Inflammatory macrophage (primary cell): ENCODE measurements at regions not wholly inside any gene's neighbourhood (a gene's known extent, or its start where the extent isn't known, plus 50 kb on each side); places are given as distances from the start of the nearest gene placed in this dataset.

ENCODE experiments used
- DNase-seq, 2 donors: peaks; one replicate each; pipeline ENCODE4 v3.0.0-alpha.2; 2020 to 2022

DNA sequence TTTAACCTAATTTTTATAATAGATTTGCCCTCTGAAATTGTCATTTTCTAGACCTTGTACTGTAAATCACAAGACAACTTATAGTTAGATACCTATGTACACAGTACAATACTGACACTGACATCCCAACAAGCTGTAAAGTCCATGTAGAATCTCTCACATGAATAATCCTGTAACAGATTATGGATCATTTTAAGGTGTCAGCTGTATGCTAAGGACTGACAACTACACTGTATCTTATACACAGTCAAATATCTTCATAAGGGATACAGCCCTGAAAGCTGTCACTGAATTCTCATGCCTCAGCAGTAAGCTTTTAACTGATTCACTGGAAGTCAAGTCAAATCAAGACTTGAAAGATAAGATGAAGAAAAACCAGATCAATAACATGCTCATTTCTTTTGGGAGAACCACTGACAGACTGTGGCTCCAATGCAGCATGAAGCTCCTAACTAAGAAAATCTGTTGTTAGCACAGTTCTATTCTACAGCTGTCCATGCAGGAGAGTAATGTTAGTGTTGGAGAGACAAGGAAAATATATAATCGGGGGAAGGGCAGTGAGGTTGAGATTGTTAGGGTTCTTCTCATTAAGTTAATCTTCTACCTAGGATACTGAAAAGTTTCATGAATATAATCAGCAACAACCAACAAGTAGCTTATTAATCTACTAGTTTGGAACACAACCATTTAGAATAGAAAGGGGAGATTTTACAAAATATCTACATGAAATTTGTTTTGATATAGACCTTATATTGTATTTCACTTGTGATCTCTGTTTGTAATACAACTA, 612.0 kb downstream of the PCDH18 start:
- DNase-seq, result no peak

DNA sequence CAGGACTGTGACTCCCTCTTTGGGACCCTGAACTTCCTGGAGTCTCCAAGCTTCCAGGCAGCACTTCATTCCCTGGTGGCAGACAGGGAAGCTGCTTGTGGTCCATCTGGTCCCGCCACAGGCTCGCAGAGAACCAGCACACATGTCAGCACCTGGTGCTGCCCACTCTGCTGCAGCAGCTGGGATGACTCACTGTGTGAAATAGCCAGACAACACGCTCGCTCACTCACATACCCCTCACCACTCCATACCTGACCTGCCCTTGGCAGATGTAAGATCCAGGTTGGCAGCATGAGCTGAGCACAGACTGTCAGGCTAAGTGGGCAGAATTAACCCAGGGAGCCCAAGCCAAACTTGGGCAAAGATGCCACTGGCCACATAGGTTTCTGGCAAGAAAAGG, 613.5 kb downstream of the PCDH18 start:
- DNase-seq, result no peak

DNA sequence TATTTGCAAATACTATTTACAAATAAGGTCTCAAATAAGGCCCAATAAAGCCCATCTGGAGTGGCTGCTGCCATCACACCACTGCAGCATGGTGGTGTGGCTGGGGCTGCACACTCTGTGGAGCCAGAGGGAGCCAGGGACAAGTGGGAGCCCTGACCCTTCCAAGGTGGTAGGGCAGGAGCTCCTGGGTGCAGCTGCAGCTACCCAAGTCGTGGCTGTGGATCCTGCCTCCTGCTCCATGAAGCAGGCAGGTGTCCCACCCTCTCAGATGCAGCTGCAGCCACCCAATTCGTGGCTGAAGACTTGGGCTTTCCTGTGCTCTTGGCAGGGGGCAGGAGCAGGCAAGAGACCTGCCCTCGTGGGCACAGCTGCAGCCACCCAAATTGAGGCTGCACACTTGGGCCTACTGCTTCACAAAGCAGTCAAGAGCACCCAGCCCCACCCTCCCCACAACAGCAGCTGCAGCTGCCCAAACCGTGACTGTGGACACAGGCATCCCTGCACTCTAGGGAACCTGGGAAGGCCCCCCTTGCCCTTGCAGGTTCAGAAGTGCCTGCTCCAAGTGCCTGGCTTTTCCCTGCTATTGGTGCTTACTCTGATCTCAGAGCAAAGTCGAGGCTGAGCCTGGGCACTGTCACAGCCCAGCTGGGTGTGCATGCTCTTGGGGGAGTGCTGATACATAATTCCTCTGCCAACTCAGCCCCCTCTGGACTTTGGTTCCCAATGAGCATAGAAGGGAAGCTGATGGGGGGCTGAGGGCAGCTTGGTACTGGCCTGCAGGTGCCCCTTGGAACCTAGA, 614.8 kb downstream of the PCDH18 start:
- no peak for DNase-seq

DNA sequence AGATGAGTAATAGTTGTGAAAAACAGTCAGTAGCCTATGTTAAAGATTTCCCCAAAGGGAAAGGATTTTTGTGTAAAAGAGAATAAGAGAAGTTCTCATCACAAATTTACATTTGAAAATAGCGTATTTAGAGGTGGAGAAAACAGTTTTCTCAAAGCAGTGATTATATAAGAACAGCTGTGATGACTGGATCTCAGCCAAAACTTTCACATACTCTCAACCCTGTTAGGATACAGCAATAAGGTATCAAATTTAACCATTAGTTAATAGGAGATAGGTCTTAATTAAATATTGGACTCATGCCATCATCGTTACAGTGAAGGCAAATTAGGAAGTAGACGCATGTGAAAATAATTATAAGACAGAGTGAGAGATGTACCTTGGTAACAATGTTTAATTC, 622.7 kb downstream of the PCDH18 start:
- DNase-seq, result no peak

DNA sequence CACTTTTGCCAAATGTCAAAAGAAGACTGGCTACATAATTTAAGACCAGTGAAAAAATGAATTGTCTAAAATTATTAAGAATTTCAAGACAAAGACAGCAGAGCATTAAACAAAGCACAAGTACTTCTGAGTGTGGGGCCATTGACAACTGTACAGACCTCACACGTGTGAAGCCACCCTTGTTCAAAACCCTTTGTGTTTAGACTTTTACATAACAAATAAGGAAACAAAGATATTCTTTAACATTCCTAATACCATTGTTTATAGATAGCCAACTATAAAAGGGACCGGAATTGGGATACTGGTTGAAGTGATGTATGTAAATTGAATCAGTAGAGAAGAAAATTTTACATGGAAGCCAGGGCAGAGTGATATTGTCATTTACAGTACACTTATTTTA, 624.2 kb downstream of the PCDH18 start:
- DNase-seq, result no peak

DNA sequence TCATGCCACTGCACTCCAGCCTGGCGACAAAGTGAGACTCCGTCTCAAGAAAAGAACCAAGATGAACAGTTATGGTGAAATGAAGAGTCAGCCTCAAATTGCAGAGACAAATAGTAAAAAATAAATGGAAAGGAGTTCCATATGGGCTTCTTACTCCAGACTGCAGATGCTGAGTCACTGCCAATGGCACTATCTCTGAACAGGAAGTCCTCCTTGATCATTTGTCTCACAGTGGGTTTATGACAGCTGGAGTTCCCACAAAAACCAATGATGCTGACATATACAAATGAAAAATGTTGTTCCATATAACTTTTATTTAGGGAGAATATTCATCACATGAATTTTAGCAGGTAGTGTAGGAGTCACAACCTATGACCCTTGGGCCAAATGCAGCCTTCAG, 631.6 kb downstream of the PCDH18 start:
- no peak for DNase-seq

DNA sequence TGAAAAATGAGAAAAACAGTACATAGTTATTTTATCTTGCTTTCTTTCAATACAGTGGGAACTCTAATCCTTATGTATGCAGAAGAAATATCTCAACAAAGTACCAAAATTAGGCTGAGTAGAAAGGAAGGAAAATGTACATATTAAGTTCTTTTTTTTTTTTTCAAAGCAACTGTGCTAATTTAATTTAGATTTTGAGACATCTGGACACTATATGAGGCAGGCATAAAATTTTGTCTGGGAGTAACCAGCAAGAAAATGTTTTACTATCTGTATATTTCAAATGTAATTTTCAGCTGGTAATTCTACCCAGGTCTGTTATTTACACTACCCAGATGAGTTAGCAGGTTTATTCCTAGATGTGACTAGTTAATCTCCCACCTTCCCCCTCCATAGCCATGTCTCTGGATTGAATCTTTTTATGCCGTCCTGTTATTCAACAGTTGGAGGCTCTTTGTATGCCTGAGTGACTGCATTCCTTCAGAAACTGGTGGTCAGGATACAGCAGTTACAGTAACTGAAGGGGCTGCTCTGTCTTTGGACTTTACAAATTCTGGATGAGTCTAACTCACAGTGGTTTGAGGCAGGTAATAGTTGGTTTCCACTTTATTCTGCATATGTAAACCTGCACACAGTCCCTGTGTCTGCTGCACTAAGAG, 633.6 kb downstream of the PCDH18 start:
- no peak for DNase-seq

DNA sequence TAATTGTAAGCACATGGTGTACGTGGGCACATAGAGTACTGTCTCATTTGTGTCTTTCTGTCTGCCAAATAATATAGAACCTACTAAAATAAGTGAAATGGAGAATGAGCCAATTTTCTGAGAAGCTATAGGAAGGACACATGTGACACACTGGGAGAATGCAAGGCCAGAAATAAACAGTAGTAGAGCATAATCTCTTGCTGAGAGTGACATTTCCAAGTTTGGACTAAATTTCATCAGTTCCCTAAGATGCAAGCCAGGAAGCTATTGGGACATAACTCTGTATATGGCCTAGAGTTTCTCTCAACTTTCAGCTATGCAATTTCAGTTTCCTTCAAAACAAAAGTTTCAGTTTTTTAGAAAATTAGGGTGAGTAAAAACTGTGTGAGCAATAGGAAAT, 638.7 kb downstream of the PCDH18 start:
- no peak for DNase-seq

DNA sequence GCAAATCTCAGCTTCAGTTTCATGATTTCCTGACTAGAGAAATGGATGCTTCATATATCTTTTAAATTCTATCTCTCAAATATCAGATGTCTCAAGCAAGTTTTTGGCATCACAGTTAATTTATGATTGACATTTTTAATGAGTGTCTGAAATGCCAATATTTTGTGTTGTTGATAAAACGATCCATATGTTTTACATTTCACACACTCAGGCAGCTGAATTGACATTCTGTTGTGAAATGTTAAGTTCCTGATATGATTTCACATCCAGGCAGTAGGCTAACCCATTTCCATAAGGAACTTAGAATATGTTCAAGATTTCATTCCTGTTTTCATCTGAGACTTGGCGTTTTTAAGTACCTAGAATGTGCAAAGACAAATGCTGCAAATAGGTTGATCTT, 650.6 kb downstream of the PCDH18 start:
- no peak for DNase-seq

DNA sequence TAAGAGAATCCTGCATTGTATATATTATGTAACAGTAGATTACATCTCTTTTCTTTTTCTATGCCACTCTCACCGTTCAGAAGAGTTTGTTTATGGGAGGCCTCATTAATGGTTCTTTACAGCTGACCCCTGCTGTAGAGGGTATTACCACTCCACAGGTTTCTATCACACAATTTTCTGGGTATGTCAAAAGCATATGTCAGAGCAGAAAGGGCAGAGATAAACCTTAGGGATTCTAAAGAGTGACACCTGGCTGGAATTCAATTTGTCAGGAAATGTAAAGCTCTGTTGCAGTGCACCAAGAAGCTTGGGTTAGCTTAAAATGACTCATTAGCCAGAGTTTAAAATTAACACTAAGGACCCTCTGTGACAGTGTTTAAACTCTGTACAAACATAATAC, 658.7 kb downstream of the PCDH18 start:
- no peak for DNase-seq

DNA sequence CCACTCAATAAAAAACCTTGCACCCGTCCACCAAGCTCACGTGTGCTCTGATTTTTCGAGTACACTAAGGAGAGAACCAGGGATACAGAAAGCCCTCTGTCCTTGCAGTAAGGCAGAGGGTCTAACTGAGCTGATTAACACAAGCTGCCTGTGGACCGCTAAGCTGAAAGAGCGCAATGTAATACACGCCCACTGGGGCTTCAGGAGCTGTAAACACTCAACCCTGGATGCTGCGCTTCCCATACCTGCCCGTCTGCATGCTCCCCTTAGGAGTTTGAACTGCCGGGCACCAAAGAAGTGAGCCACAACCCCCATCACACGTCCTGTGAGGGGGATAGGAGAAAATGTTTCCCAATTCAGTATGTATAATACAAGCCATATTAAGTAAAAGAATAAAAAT, 664.8 kb downstream of the PCDH18 start:
- DNase-seq, result no peak

DNA sequence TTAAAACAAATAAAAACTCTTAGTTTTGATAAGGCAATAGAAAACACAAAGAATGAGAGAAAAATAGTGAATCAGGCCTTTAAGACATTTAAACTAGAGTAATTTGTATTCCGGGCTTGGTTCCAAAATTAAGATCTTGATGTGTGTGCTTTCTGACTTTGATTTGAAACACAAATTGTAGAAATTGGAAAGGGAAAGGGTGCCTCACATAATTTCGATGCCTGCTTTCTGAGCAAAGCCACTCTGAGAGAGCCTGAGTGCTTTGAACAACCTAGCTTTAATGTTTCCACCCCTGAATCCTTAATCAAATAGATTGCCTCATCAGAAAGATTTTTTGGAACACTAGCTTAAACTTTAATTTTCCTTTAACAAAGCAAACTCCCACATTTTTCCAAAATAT, 666.8 kb downstream of the PCDH18 start:
- DNase-seq, result no peak

DNA sequence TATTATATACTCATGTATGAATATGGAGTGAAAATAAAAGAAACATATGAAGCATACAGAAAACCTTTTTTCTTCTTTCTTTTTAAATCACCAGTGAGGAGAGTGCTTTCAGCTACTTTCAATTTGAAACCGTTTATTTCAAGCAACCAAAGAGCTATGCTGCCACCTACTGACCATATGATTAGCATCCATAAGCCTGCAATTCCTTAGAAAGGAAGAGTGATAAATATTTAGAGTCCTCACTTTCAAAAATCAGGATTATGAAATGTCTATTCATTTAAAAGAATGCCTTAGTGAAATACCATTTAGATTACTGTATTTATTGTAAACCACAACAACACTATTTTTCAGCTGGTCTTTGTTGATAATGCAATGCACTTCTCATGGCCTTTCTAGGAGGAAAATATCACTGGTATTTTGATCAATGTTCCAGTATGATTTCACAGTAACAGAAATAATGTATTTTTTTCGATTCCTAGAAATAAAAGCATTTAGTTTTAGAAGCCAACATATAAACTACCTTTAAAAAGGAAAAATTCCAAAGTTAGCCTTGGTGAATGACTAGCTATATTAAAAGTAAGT, 667.6 kb downstream of the PCDH18 start:
- peak; percentile 60 to 62 for DNase-seq

DNA sequence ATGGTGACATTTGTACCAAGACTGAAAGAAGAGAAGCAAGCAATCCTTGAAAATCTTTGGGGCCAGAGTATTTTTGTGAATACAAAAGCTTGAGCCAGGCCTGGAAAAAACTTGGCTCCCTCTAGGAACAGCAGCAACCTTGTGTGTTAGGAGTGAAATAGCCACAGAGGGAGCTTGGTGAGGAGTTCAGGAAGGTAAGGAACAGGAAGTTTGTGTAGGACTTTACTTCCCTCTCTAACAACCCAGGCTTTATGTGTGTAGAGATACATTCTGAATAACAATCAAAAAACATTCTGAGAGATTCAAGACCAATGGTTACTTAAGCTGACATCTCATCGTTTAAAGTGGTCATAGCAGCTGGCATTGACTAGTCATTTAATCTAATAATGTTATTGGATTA, 668.5 kb downstream of the PCDH18 start:
- DNase-seq, result no peak

DNA sequence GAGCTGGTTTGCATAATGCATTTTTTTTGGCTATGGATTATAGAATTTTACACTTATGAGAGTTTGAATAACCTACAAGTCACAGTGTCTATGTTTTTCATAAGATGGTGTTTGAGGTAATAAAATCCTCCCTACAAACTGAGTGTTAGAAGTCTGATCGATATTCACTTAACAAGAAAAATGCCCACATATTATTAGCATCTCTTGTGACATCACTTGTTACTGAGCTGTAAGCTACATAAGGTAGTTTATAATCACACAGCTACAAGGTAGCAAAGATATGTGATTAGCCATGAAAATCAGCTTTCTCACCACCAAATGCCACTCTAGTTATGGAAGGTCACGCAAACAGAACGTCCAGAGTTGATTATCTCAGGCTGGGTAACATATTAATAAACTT, 669.6 kb downstream of the PCDH18 start:
- DNase-seq, result no peak

DNA sequence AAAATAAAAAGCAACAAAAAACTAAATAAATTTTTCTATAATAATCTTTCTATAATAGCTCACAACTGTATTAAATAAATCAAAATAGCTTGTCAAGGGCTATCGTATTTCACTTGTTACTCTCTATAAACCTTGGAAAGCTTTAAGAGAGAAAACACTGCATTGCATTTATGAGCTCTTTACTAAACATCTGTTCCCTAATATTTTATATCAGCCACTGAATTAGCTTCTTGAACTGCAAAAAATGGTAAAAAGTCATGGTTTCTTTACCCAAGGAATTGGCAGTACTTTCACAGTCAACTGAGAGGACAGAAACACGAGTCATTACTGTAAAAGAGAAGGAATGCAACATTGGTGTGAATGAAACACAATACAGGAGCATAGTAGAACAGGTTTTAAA, 671.2 kb downstream of the PCDH18 start:
- DNase-seq, result no peak

DNA sequence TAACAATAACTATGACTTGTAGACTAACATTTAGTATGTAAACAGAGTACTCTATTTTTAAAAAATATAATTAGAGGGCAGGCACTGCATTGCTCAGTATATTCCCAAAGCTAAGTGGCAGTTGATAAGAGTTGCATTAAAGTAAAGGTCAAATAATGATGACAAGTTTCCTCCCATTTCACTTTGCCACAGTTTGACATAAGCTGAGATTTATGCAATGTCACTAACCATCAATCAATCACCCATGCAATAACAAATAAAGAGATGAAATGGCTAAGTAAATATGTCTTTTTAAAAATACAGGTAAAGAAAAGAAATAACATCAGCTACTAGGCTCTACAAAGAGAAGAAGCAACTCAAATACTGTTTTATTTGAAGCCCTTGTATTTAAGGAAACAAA, 673.4 kb downstream of the PCDH18 start:
- no peak for DNase-seq

DNA sequence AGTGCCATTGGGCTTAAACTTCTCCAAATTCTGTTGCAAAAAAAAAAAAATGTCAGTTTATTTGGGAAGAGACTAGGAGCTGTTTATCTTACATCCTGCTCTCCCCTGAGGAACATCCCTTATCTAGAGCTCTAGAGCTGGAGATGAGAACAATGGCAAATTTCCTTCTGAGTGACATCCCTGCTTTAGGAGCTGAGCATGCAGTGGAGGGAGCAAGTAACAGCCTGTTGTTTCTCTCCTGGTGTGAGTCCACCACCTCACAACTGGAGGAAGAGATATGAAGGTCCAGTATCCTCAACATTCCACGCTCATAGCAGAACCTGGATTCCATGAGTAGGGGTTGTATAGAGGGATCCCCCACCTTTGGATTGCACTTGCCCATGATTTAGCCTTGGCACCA, 676.4 kb downstream of the PCDH18 start:
- DNase-seq, result no peak

DNA sequence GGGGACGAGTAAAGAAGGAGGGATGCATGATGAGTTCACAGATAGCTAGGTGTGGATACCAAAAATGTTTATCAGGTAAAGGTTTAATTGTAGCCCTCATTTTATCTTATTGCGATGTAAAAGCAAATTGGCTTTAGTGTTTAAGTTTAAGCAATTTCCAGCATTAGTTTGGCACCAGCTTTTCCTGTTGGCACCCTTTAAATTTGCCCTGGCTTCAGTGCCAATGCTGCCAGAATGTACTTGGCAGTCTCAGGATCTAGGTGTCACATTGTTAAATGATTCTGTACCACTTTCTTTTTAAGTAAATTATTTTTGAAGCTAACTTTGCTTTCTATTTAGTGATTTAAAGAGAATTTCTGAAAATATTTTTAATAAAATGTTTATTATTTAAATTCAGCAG, 681.8 kb downstream of the PCDH18 start:
- no peak for DNase-seq

DNA sequence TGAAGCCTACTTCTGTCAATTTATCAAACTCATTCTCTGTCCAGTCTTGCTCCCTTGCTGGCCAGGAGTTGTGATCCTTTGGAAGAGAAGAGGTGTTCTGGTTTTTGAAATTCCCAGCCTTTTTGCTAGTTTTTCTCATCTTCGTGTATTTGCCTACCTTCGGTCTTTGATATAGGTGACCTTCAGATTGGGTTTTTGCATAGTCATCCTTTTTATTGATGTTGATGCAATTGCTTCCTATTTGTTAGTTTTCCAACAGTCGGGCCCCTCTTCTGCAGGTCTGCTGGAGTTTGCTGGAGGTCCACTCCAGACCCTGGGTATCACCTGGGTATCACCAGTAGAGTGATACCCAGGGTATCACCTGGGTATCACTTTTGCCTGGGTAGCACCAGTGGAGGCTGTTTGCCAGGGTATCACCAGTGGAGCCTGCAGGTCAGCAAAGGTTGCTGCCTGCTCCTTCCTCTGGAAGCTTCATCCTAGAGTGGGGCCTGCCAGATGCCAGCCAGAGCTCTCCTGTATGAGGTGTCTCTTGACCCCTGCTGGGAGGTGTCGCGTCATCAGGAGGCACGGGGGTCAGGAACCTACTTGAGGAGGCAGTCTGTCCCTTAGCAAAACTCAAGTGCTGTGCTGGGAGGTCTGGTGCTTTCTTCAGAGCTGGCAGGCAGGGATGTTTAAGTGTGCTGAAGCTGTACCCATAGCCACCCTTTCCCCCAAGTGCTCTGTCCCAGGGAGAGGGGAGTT, 684.2 kb downstream of the PCDH18 start:
- no peak for DNase-seq

DNA sequence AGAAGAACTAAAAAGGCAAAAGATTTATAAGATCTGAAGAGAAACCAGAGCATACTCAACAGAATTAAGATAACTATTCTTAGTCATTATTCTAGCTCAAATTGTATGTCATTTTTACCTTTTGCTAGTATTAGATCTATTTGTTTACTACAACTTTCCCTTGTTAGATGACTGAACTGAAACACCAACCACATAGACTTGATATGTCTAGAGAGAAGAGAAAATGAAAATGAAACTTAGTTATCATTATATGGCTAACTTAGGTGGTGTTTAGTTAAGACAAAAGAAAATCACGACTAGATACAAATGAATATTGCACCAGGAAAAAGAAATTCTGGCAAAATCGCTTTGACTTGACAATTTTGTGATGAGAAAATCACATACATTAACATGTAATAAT, 690.8 kb downstream of the PCDH18 start:
- no peak for DNase-seq

DNA sequence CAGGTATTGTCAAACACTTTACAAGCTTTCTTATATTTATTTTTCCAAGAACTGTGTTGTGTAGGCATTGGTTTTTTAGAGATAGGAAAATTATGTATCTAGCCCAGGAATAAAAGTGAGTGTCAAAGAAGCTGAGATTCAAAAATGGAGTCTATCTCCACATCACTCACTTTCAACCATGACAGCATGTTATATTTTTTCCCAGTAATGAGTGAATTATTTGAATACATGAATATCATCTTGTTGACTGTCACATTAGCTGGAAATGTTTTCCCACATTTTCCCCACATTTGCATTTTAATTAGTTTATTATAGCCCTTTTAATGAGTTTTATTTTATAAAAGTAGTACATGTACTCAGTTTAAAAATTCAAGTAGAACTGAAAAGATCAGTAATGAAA, 693.7 kb downstream of the PCDH18 start:
- DNase-seq, result no peak

DNA sequence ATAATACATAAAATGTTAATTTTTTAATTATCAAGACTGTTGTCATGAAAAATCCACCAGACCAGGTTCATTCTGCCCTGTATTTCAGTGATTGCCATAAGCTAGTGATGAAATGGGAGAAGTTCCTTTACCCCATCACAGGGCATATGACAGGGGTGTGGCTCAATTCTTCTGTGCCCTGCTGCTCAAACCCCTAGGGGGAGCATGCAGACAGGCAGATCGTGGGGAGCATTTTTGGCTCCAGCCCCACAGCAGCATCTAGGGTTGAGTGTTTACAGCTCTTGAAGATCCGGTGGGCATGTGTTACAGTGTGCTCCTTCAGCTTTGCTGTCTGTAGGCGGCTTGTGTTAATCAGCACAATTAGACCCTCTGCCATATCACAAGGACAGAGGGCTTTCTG, 700.7 kb downstream of the PCDH18 start:
- DNase-seq, result no peak
